ENCODE measurements at regions not wholly inside any gene's neighbourhood (a gene's known extent, or its start where the extent isn't known, plus 50 kb on each side); places are given as distances from the start of the nearest gene placed in this dataset.

GRCh38 chrX:85517994-85518718, 138.7 kb upstream of the POF1B start:
- no peak for ATAC-seq

- no peak for ATAC-seq
These were observed 136.7 kb upstream of the POF1B start for GRCh38 chrX:85516131-85516530.

GRCh38 chrX:85506871-85507270, 127.4 kb upstream of the POF1B start:
- no peak for ATAC-seq

- no peak for ATAC-seq
These were observed 126.3 kb upstream of the POF1B start for GRCh38 chrX:85505801-85506200.

- ATAC-seq: no peak
These were observed 124.9 kb upstream of the POF1B start for GRCh38 chrX:85504381-85504780.

- no peak for ATAC-seq
These were observed 124.0 kb upstream of the POF1B start for GRCh38 chrX:85503258-85504158.

- no peak for ATAC-seq
These were observed 121.9 kb upstream of the POF1B start for GRCh38 chrX:85501349-85501748.

GRCh38 chrX:85499400-85499799, 119.9 kb upstream of the POF1B start:
- ATAC-seq: no peak

- ATAC-seq: no peak
These were observed 114.4 kb upstream of the POF1B start for GRCh38 chrX:85493821-85494220.

GRCh38 chrX:85454295-85454694, 74.8 kb upstream of the POF1B start:
- ATAC-seq: no peak

GRCh38 chrX:85444613-85445012, 65.1 kb upstream of the POF1B start:
- no peak for ATAC-seq
